ENCODE measurements at regions not wholly inside any gene's neighbourhood (a gene's known extent, or its start where the extent isn't known, plus 50 kb on each side); places are given as distances from the start of the nearest gene placed in this dataset.

GRCh38 chr11:45423475-45424120 lies 137.5 kb upstream of the SYT13 start:
- TF ChIP-seq, protein P1, sequence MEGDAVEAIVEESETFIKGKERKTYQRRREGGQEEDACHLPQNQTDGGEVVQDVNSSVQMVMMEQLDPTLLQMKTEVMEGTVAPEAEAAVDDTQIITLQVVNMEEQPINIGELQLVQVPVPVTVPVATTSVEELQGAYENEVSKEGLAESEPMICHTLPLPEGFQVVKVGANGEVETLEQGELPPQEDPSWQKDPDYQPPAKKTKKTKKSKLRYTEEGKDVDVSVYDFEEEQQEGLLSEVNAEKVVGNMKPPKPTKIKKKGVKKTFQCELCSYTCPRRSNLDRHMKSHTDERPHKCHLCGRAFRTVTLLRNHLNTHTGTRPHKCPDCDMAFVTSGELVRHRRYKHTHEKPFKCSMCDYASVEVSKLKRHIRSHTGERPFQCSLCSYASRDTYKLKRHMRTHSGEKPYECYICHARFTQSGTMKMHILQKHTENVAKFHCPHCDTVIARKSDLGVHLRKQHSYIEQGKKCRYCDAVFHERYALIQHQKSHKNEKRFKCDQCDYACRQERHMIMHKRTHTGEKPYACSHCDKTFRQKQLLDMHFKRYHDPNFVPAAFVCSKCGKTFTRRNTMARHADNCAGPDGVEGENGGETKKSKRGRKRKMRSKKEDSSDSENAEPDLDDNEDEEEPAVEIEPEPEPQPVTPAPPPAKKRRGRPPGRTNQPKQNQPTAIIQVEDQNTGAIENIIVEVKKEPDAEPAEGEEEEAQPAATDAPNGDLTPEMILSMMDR (IDR thresholded peaks at IDR 0.05), result no peak
- H3K27me3 ChIP-seq, result no peaks in the 10 kb centered on the region
- H3K4me3 ChIP-seq, result no peak overlapping the region
- ATAC-seq, result no peak
- intact Hi-C loops (cut with DNase I), result no loop called here
- no peak overlapping the region for H3K27ac ChIP-seq
- FAIRE-seq, result no peak
- H3K9me3 ChIP-seq, result no peaks in the 10 kb centered on the region
- no peaks in the 10 kb centered on the region for H3K4me1 ChIP-seq
- 26 to 40% methylated on average over 9 of the region's 9 CpGs for WGBS, 2 donors
- H3K36me3 ChIP-seq, result no peaks in the 10 kb centered on the region
- DNase-seq, result no peak

GRCh38 chr11:45423036-45423435 lies 136.9 kb upstream of the SYT13 start:
- Histone ChIP-seq H3K27ac (no peak overlapping the region), H3K9me3 (no peaks in the 10 kb centered on the region), H3K36me3 (no peaks in the 10 kb centered on the region), H3K4me1 (peaks cover 0 to 1% (median 0%) of the 10 kb centered on the region in 3 donors), H3K27me3 (no peaks in the 10 kb centered on the region), H3K4me3 (no peak overlapping the region)
- intact Hi-C loops (cut with DNase I), result no loop called here
- no peak for FAIRE-seq
- no peak for DNase-seq
- ATAC-seq, result no peak
- TF ChIP-seq, protein P1 (IDR thresholded peaks at IDR 0.05), result no peak
- WGBS, 2 donors, result 57 to 71% methylated on average over 6 of the region's 6 CpGs

- Histone ChIP-seq H3K9me3 (no peaks in the 10 kb centered on the region), H3K36me3 (no peaks in the 10 kb centered on the region), H3K4me1 (peaks cover 0 to 6% (median 0%) of the 10 kb centered on the region in 3 donors), H3K27ac (no peak overlapping the region), H3K4me3 (no peak overlapping the region), H3K27me3 (no peaks in the 10 kb centered on the region)
- intact Hi-C loops (cut with DNase I), result no loop called here
- DNase-seq, result no peak
- WGBS, 2 donors, result 77 to 80% methylated on average over 3 of the region's 3 CpGs
- no peak for ATAC-seq
- TF ChIP-seq, protein P1 (IDR thresholded peaks at IDR 0.05), result no peak
- FAIRE-seq, result no peak
These were observed 127.9 kb upstream of the SYT13 start for GRCh38 chr11:45414088-45414487.

GRCh38 chr11:45413156-45413858 lies 127.2 kb upstream of the SYT13 start:
- Histone ChIP-seq H3K4me1 (peaks cover 0 to 6% (median 0%) of the 10 kb centered on the region in 3 donors), H3K9me3 (no peaks in the 10 kb centered on the region), H3K27me3 (no peaks in the 10 kb centered on the region), H3K27ac (no peak overlapping the region), H3K4me3 (no peak overlapping the region), H3K36me3 (no peaks in the 10 kb centered on the region)
- WGBS, 2 donors, result 68 to 80% methylated on average over 8 of the region's 8 CpGs
- intact Hi-C loops (cut with DNase I), result no loop called here
- FAIRE-seq (no peak), ATAC-seq (no peak), DNase-seq (no peak)
- TF ChIP-seq, protein P1 (IDR thresholded peaks at IDR 0.05), result no peak

DNA sequence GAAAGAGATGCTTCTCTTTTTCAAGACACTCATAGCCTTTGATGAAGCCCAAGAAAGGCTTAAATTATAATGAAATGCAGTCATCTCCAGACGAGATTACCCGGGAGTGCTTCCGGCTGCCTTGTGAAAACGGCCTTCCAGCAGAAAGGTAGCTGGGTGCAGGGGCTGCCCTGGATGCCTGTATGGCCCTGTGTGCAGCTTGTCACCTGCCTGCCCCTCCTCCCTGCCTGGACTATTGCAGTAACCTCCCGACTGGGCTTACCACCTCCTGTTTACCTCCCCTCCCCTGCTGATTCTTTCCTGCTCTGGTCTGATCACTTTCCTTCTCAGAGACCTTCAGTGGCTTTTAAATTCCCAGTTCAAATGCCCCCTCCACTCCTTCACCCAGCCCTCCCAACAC lies 126.4 kb upstream of the SYT13 start:
- ATAC-seq, result no peak
- TF ChIP-seq, protein P1 (IDR thresholded peaks at IDR 0.05), result no peak
- H3K27me3 ChIP-seq, result no peaks in the 10 kb centered on the region
- H3K9me3 ChIP-seq, result no peaks in the 10 kb centered on the region
- no peak for DNase-seq
- WGBS, 2 donors, result 53 to 65% methylated on average over 5 of the region's 5 CpGs
- FAIRE-seq, result no peak
- no peak overlapping the region for H3K27ac ChIP-seq
- H3K4me3 ChIP-seq, result no peak overlapping the region
- intact Hi-C loops (cut with DNase I), result no loop called here
- H3K4me1 ChIP-seq, result no peaks in the 10 kb centered on the region
- no peaks in the 10 kb centered on the region for H3K36me3 ChIP-seq
